ENCODE measurements at regions not wholly inside any gene's neighbourhood (a gene's known extent, or its start where the extent isn't known, plus 50 kb on each side); places are given as distances from the start of the nearest gene placed in this dataset.

DNA sequence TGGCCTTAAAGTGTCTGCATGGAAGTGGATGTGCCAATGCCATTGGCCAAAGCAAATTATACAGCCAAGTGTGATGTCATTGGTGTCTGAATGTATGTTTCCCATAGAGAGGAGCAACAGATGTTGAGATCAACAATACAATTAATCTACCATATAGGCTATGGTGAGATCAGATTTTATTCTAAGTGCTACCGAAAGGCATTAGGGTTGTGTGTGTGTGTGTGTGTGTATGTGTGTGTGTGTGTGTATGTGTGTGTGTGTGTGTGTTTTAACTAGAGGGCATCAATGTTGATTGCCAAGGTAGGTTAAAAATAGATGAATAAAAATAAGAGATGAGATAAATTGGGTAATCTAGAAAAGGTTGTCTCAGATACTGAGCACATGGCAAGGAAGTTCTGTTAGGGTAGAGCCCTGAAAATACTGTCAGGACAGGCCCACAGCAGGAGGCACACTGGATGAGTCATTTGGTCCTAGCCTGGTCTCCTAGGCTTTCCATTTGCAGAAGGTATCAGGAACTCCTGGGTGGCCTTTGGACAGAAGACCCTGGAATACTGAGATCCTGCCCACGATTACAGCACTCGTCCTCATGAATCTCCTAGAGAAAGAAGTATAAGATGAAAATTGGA is 446.0 kb upstream of the PODXL start:
- TF ChIP-seq, protein P1, sequence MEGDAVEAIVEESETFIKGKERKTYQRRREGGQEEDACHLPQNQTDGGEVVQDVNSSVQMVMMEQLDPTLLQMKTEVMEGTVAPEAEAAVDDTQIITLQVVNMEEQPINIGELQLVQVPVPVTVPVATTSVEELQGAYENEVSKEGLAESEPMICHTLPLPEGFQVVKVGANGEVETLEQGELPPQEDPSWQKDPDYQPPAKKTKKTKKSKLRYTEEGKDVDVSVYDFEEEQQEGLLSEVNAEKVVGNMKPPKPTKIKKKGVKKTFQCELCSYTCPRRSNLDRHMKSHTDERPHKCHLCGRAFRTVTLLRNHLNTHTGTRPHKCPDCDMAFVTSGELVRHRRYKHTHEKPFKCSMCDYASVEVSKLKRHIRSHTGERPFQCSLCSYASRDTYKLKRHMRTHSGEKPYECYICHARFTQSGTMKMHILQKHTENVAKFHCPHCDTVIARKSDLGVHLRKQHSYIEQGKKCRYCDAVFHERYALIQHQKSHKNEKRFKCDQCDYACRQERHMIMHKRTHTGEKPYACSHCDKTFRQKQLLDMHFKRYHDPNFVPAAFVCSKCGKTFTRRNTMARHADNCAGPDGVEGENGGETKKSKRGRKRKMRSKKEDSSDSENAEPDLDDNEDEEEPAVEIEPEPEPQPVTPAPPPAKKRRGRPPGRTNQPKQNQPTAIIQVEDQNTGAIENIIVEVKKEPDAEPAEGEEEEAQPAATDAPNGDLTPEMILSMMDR (IDR thresholded peaks at IDR 0.05): no peak
- no peak for TF ChIP-seq POLR2AphosphoS5 (IDR thresholded peaks at IDR 0.05; ENCODE audit: insufficient read depth in 1 of 2, low read depth in 1 of 2)
- no peak for TF ChIP-seq POLR2A (IDR thresholded peaks at IDR 0.05)

Data from vagina (tissue), 2 donors.